CD14-positive monocyte (primary cell): ENCODE measurements at regions not wholly inside any gene's neighbourhood (a gene's known extent, or its start where the extent isn't known, plus 50 kb on each side); places are given as distances from the start of the nearest gene placed in this dataset.

Source experiments
- DNase-seq, 3 donors: peaks; one replicate each; pipeline ENCODE4 v3.0.0-alpha.2; 2011 to 2022
- H2AFZ ChIP-seq: 2 replicates; pipeline ENCODE4 v1.6.0; 2012; ENCODE audit warnings: mild to moderate bottlenecking, low read depth, low read length, inconsistent platforms; ENCODE audit not compliant: insufficient read depth, poor library complexity, severe bottlenecking
- H3K27ac ChIP-seq, 2 donors: 1 replicate in 1 of 2; 2 replicates in 1 of 2; pipeline ENCODE4 v1.5.1; 2012 to 2013; ENCODE audit warnings: low read length in 2 of 2, control low read depth in 1 of 2, inconsistent platforms in 1 of 2, low read depth in 1 of 2, mild to moderate bottlenecking in 1 of 2
- H3K27me3 ChIP-seq, 2 donors: one replicate each; pipeline versions ENCODE4 v1.6.0 to v1.6.1; 2011 to 2013; ENCODE audit warnings: low read length in 2 of 2; ENCODE audit not compliant: control insufficient read depth in 2 of 2, insufficient read depth in 2 of 2
- H3K36me3 ChIP-seq, 2 donors: replicated peaks in 1 of 2; 1 replicate in 1 of 2; 2 replicates in 1 of 2; pipeline versions ENCODE4 v1.5.1 to v1.6.1; 2012 to 2013; ENCODE audit warnings: low read length in 2 of 2, control low read depth in 1 of 2, inconsistent platforms in 1 of 2, mild to moderate bottlenecking in 1 of 2; ENCODE audit not compliant: insufficient read depth in 2 of 2, control insufficient read depth in 1 of 2
- H3K4me1 ChIP-seq, 2 donors: 1 replicate in 1 of 2; 2 replicates in 1 of 2; pipeline versions ENCODE4 v1.5.1 to v1.6.1; 2012 to 2013; ENCODE audit warnings: low read length in 2 of 2, control low read depth in 1 of 2, inconsistent platforms in 1 of 2, mild to moderate bottlenecking in 1 of 2, moderate library complexity in 1 of 2; ENCODE audit not compliant: insufficient read depth in 2 of 2, control insufficient read depth in 1 of 2
- H3K4me2 ChIP-seq: replicated peaks from 2 replicates; pipeline ENCODE3; 2012; ENCODE audit warnings: low read length, moderate library complexity, mild to moderate bottlenecking; ENCODE audit not compliant: poor library complexity, severe bottlenecking; ENCODE audit errors: extremely low read depth
- H3K4me3 ChIP-seq, 3 experiments: fragments of 200-600 bp in 1 of 3; sonication (generic) in 1 of 3; replicated peaks in 1 of 3; 1 replicate in 2 of 3; 2 replicates in 1 of 3; pipeline ENCODE4 v1.5.1; 2011 to 2013; ENCODE audit warnings: low read length in 3 of 3, mild to moderate bottlenecking in 3 of 3, control low read depth in 2 of 3, low read depth in 2 of 3, inconsistent platforms in 1 of 3, moderate library complexity in 1 of 3
- H3K79me2 ChIP-seq: 2 replicates; pipeline ENCODE4 v1.6.0; 2012; ENCODE audit warnings: mild to moderate bottlenecking, control low read depth, inconsistent platforms, low read length, moderate library complexity; ENCODE audit not compliant: insufficient read depth
- H3K9ac ChIP-seq: 2 replicates; pipeline ENCODE4 v1.6.0; 2017; ENCODE audit warnings: low read length, mild to moderate bottlenecking; ENCODE audit not compliant: insufficient read depth, poor library complexity, severe bottlenecking
- H3K9me3 ChIP-seq, 2 donors: replicated peaks in 1 of 2; 1 replicate in 1 of 2; 2 replicates in 1 of 2; pipeline versions ENCODE4 v1.5.1 to v1.6.1; 2012 to 2013; ENCODE audit warnings: low read length in 2 of 2, control low read depth in 1 of 2; ENCODE audit not compliant: control insufficient read depth in 1 of 2, insufficient read depth in 1 of 2
- H4K20me1 ChIP-seq: 2 replicates; pipeline ENCODE4 v1.6.0; 2012; ENCODE audit warnings: mild to moderate bottlenecking, low read length, control low read depth, moderate library complexity; ENCODE audit not compliant: insufficient read depth
- H3K27ac Mint-ChIP-seq, 7 donors: one replicate each; pipeline ENCODE4 v1.8.0; 2020; ENCODE audit warnings: mild to moderate bottlenecking in 7 of 7, mixed read lengths in 7 of 7, moderate library complexity in 6 of 7, inconsistent platforms in 2 of 7
- H3K27me3 Mint-ChIP-seq, 3 donors: one replicate each; pipeline ENCODE4 v1.8.0; 2021 to 2022; ENCODE audit warnings: low read depth in 3 of 3, mild to moderate bottlenecking in 3 of 3, mixed read lengths in 3 of 3, moderate library complexity in 3 of 3, inconsistent platforms in 1 of 3
- H3K36me3 Mint-ChIP-seq, 2 donors: one replicate each; pipeline ENCODE4 v1.8.0; 2020; ENCODE audit warnings: mixed read lengths in 2 of 2, inconsistent platforms in 1 of 2, mild to moderate bottlenecking in 1 of 2
- H3K4me1 Mint-ChIP-seq: one replicate; pipeline ENCODE4 v1.8.0; 2020; ENCODE audit warnings: mild to moderate bottlenecking, mixed read lengths
- H3K4me3 Mint-ChIP-seq, 2 donors: one replicate each; pipeline ENCODE4 v1.8.0; 2020; ENCODE audit warnings: mild to moderate bottlenecking in 2 of 2, mixed read lengths in 2 of 2, moderate library complexity in 1 of 2
- H3K9me3 Mint-ChIP-seq, 7 donors: one replicate each; pipeline ENCODE4 v1.8.0; 2020 to 2022; ENCODE audit warnings: mixed read lengths in 7 of 7, mild to moderate bottlenecking in 6 of 7, moderate library complexity in 6 of 7, inconsistent platforms in 2 of 7
- CTCF ChIP-seq: fragments of 200-600 bp; IDR thresholded peaks from one replicate; pipeline ENCODE4 v1.8.0; 2022; ENCODE audit warnings: antibody characterized with exemption, mild to moderate bottlenecking
- WGBS: methylation state at CpG from one replicate; pipeline ENCODE4 v1.1.5; 2013; ENCODE audit warnings: missing lambda C conversion rate; ENCODE audit not compliant: insufficient coverage; 5-methylcytosine and 5-hydroxymethylcytosine counted together
- intact Hi-C, 2 donors: fragments of 100-400 bp; cut with micrococcal nuclease; formaldehyde crosslinking; loops; one replicate each; pipeline versions ENCODE4 v1.15.0 to v1.15.1; 2023

DNA sequence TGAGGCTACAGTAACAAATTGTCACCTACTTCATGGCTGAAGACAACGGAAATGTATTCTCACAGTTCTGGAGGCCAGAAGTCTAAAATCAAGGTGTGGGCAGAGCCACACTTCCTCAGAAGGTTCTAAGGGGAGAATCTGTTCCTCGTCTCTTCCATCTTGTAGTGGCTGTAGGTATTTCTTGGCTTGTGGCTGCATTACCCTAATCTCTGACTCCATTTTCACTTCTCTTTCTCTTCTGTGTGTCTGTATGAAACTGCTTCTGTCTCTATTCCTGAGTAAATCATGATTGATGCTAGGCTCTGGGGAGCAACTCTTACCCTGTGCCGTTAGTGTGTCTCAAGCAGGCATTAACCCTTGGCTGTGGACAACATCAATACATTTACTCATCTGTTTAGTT is 164.7 kb downstream of the SQOR start:
- Histone ChIP-seq H3K4me3 (no peak overlapping the region), H3K4me1 (no peaks in the 10 kb centered on the region), H3K9me3 (no peaks in the 10 kb centered on the region), H3K79me2 (no peaks in the 10 kb centered on the region), H3K9ac (no peak overlapping the region), H3K36me3 (no peaks in the 10 kb centered on the region), H3K4me2 (no peak overlapping the region), H2AFZ (no peak overlapping the region), H4K20me1 (no peaks in the 10 kb centered on the region), H3K27ac (no peak overlapping the region), H3K27me3 (no peaks in the 10 kb centered on the region)
- intact Hi-C loops: no loop called here
- Mint-ChIP-seq H3K9me3 (peaks cover 0 to 2% (median 0%) of the 10 kb centered on the region in 7 donors), H3K4me3 (no peak overlapping the region), H3K27ac (no peak overlapping the region), H3K36me3 (no peaks in the 10 kb centered on the region), H3K27me3 (peaks cover 0 to 2% (median 1%) of the 10 kb centered on the region in 3 donors), H3K4me1 (no peaks in the 10 kb centered on the region)
- no CpG with 5 or more reads among the region's 3 CpGs for WGBS
- DNase-seq: no peak
- no peak for TF ChIP-seq CTCF

DNA sequence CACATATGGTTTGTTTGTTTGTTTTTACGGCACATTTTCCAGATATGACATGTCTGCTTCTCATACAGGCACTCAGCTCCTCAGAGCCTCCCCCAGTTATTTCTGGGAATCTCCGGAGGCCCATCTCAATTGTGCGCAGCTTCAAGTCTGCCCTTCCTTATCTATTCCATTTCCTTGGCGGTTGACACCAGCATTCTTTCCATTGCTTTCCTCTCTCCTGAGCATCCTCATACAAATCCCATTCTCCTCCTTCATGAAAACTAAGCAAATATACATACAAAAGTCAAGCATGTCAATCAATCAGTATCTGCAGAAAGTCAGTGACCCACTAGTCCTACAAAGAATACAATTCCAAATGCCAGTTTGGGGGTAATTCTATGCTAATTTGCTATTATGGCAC is 166.7 kb downstream of the SQOR start:
- no peak for DNase-seq
- H3K36me3 ChIP-seq: no peaks in the 10 kb centered on the region
- no peak for TF ChIP-seq CTCF
- H3K9ac ChIP-seq: no peak overlapping the region
- H3K27me3 ChIP-seq: no peaks in the 10 kb centered on the region
- no peak overlapping the region for H3K27ac ChIP-seq
- peaks cover 0 to 2% (median 0%) of the 10 kb centered on the region in 7 donors for H3K9me3 Mint-ChIP-seq
- no peaks in the 10 kb centered on the region for H3K36me3 Mint-ChIP-seq
- H4K20me1 ChIP-seq: no peaks in the 10 kb centered on the region
- WGBS: 94% methylated on average over 3 of the region's 4 CpGs
- no peak overlapping the region for H3K4me2 ChIP-seq
- no peak overlapping the region for H3K4me3 Mint-ChIP-seq
- H3K4me1 Mint-ChIP-seq: no peaks in the 10 kb centered on the region
- no peaks in the 10 kb centered on the region for H3K9me3 ChIP-seq
- no peak overlapping the region for H2AFZ ChIP-seq
- no peak overlapping the region for H3K4me3 ChIP-seq
- H3K27me3 Mint-ChIP-seq: peaks cover 0 to 1% (median 0%) of the 10 kb centered on the region in 3 donors
- no peaks in the 10 kb centered on the region for H3K4me1 ChIP-seq
- no peak overlapping the region for H3K27ac Mint-ChIP-seq
- intact Hi-C loops: no loop called here
- H3K79me2 ChIP-seq: no peaks in the 10 kb centered on the region
